HG02852 (cell line): ENCODE measurements at regions not wholly inside any gene's neighbourhood (a gene's known extent, or its start where the extent isn't known, plus 50 kb on each side); places are given as distances from the start of the nearest gene placed in this dataset.
"Not testable (repeated sequence)": the region's sequence is repeated elsewhere in the genome, so short reads cannot be mapped to it uniquely, and the experiment has no call there.

Source experiments
- ATAC-seq: cut with Tn5 transposase; IDR thresholded peaks from one replicate; pipeline ENCODE4 v1.9.1; 2021; ENCODE audit warnings: mild to moderate bottlenecking, moderate library complexity; ENCODE audit not compliant: unreplicated experiment

DNA sequence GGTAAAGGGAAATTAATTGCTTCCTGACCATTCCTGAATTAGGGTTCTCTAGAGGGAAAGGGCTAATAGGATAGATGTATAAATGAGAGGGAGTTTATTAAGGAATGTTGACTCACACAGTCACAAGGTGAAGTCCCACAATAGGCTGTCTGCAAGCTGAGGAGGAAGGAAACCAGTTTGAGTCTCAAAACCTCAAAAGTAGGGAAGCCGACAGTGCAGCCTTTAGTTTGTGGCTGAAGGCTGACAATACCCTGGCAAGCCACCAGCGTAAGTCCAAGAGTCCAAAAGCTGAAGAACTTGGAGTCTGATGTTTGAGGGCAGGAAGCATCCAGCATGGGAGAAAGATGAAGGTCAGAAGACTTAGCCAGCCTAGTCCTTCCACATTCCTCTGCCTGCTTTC lies 1340.8 kb downstream of the RPIA start:
- ATAC-seq: not testable (repeated sequence)

- ATAC-seq: not testable (repeated sequence)
These were observed 1344.9 kb downstream of the RPIA start for GRCh38 chr2:90036335-90036734.

DNA sequence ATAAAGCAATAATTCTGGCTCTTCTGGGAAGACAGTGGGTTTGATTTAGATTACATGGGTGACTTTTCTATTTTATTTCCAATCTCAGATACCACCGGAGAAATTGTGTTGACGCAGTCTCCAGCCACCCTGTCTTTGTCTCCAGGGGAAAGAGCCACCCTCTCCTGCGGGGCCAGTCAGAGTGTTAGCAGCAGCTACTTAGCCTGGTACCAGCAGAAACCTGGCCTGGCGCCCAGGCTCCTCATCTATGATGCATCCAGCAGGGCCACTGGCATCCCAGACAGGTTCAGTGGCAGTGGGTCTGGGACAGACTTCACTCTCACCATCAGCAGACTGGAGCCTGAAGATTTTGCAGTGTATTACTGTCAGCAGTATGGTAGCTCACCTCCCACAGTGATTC lies 1347.6 kb downstream of the RPIA start:
- ATAC-seq: not testable (repeated sequence)

- not testable (repeated sequence) for ATAC-seq
These were observed 1356.3 kb downstream of the RPIA start for GRCh38 chr2:90047776-90048175.

DNA sequence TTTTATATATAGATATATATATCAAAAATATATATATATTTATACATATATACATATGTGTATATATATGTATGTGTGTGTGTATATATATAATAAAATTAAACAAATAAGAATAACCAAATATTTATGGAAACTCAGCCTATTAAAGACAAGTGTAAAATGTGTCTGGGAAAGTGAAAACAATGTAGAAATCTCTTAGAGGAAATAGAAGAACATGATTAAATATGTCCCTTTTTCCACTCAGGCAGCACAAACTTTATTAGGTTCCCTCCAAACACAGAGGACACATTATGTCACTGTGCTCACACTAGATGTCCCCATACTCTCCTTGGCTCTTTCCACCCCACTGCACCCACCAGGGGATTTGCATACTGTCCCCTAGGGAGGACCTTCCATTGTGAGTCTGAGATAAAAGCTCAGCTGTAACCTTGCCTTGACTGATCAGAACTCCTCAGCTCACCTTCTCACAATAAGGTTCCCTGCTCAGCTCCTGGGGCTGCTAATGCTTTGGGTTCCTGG lies 1360.7 kb downstream of the RPIA start:
- not testable (repeated sequence) for ATAC-seq

GRCh38 chr2:90069290-90069894 lies 1377.9 kb downstream of the RPIA start:
- ATAC-seq: peak; percentile 88

GRCh38 chr2:90076311-90076710 lies 1384.8 kb downstream of the RPIA start:
- no peak for ATAC-seq

DNA sequence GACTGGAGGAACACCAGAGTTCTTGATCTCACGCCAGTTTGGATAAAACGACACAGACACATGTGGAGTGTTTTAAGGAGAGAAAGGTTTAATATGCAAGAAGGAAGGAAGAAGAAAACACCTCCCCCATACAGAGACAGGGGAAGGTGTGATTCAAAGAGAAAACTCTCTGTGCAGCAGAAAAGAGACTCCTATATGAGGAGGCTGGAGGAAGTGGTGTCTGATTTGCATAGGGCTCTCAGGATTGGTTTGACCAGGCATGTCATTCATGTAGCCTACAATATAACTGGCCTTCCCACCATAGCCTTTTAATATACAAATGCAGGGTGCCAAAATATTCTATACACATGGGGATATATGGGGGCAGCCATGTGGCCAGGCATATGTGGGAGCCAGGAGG lies 1386.5 kb downstream of the RPIA start:
- ATAC-seq: peak; percentile 68

DNA sequence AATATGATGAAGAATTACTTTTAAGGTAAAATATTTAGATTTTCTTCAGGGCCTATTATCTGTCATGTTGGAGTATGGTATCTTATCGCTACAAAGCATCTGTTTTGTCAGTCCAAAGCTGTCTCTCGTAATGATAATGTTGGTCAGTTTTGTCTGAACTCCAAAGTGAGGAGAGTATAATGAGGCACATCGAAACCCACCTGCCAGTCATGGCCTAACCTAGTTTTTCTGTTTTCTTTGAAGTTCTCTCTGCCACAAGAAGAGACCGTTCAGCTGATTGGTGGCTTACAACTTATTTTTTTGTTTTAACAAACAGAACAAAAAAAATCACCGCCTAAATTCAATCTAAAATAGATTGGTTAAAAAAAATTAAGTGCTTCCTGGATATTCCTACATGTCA lies 1387.9 kb downstream of the RPIA start:
- no peak for ATAC-seq

- ATAC-seq: not testable (repeated sequence)
These were observed 1396.3 kb downstream of the RPIA start for GRCh38 chr2:90087792-90088191.

DNA sequence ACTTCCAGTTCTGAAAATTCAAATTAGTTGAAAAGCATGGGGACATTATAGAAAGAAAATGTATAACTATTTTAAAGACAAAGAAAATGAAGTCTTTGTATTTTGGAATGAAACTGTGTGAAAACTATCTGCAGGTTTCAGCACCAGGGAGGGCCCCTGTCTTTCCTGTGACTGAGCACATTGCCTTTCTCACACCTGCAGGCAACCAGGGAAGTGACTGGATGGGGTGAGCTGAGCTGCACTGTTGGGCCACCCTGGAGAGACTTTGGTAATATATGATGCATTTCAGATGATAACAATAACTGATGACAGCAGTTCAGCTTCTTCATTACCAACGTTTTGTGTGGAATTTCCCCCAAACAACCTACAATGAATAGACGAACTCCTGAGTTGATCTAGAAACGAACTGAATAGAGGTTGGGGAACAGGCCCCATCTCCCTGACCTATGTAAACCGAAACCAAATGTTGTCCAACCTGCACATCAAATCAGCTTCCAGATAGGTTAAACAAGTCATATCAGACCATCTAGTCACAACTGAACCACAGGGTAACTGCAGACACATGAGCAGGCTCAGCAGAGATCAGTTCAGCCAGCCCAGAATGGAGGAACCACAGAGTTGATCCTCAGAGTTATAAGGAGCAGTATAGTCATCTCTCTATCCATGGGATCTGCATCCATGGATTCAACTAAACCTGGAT lies 1402.2 kb downstream of the RPIA start:
- ATAC-seq: peak; percentile 77

- ATAC-seq: not testable (repeated sequence)
These were observed 1406.1 kb downstream of the RPIA start for GRCh38 chr2:90097617-90098016.

- ATAC-seq: not testable (repeated sequence)
These were observed 1413.7 kb downstream of the RPIA start for GRCh38 chr2:90105142-90105541.

- ATAC-seq: not testable (repeated sequence)
These were observed 1431.9 kb downstream of the RPIA start for GRCh38 chr2:90123409-90123808.

DNA sequence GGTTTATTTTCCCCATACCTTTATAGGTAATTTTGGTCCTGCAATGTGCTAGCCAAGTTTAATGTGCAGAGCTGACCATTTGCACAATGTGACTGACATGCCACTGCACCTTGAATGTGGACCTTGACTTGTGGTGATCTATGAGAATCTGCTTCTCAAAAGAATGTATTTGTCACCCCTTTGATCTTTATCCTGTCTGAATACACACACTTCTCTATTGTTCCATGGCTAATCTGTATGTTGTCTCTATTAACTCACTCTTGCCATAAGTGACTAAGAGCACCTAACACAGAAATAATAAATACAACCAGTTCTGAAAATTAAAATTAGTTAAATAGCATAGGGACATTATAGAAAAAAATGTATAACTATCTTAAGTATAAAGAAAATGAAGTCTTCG lies 1447.6 kb downstream of the RPIA start:
- not testable (repeated sequence) for ATAC-seq

DNA sequence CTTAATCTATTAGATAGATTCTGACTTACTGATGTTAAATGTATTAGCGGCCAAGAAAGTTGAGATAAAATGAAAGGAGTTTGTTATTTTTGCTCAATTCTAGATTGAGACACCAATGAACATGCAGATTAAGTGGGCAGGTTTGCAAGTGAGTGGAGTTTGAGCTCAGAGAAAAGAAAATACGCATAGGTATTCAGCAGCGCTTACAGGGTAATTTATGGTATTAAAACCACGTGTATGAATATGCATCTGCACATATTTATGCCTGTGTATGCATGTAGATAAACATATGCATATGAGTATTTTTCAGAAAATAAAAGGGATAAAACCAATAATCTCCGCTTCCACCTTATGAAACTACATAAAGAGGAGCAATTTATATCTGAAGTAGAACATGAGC lies 1450.1 kb downstream of the RPIA start:
- not testable (repeated sequence) for ATAC-seq

GRCh38 chr2:90151805-90152204 lies 1460.3 kb downstream of the RPIA start:
- ATAC-seq: peak; percentile 76

DNA sequence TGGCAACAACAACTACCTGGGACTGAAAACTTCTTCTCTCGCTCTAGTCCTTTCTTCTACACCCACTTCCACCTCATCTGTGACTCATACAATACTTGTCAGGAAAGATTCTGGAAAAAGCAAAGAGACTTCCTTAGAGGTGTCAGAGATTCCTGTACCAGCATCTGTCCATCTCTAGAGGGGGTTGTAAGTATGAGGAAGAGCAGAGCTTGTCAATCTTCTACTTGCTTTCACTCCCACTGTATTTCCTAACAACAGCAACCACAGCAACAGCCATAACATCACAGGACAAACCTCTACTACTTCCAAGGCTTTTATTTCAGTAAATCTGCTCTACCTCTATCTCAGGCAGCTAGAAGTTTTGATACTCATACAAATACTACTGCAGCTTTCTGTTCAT lies 1479.5 kb downstream of the RPIA start:
- not testable (repeated sequence) for ATAC-seq

DNA sequence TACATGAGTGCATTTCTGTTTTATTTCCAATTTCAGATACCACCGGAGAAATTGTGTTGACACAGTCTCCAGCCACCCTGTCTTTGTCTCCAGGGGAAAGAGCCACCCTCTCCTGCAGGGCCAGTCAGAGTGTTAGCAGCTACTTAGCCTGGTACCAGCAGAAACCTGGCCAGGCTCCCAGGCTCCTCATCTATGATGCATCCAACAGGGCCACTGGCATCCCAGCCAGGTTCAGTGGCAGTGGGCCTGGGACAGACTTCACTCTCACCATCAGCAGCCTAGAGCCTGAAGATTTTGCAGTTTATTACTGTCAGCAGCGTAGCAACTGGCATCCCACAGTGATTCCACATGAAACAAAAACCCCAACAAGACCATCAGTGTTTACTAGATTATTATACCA lies 1481.6 kb downstream of the RPIA start:
- ATAC-seq: not testable (repeated sequence)

DNA sequence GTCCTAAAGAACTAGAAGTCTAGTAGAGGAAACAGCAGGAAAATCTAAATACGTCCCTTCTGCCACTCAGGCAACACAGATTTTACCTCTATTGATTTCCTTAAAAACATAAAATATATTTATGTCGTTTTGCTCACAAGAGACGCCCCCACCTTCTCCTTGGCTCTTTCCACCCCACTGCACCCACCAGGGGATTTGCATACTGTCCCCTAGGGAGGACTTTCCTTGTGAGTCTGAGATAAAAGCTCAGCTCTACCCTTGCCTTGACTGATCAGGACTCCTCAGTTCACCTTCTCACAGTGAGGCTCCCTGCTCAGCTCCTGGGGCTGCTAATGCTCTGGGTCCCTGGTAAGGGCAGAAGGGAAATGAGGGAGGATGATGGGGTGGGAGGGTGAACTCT lies 1488.1 kb downstream of the RPIA start:
- ATAC-seq: not testable (repeated sequence)

DNA sequence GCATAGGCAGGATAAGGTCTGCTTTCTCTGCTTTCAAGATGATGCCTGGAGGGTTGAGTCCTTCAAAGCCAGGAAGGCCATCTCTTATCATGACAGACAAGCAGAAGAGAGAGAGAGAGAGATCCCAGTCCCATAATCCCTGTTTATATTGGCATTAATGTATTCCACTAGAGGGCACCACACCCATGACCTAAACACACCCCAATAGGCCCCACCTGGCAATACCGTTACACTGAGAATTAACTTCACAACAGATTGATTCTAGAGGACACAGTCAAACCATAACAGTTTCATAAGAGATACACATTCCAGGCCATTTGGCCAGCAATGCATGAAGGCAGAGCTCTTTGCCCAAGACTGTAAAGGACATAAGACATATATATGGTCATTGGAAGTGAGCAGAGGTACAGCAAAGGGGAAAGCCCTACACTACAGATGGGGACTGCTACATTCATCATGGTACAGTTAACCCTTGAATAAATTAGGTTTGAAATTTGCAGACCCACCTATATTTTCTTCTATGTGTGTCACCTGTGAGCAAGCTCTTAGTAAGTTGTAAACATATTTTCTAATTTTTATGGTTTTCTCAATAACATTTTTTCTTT lies 1516.1 kb downstream of the RPIA start:
- ATAC-seq: peak; percentile 84

- ATAC-seq: no peak
These were observed 1517.5 kb downstream of the RPIA start for GRCh38 chr2:90209009-90209408.
